ENCODE measurements at regions not wholly inside any gene's neighbourhood (a gene's known extent, or its start where the extent isn't known, plus 50 kb on each side); places are given as distances from the start of the nearest gene placed in this dataset.

GRCh38 chr2:12168354-12168753 lies 421.9 kb downstream of the LPIN1 start:
- in situ Hi-C loops (cut with MboI; ENCODE audit: low sequenced_read_pairs, unreplicated experiment): no loop called here
- DNase-seq (ENCODE audit: low spot score): no peak
- TF ChIP-seq CTCF (IDR thresholded peaks at IDR 0.05; ENCODE audit: borderline replicate concordance, control extremely low read depth, extremely low read depth, insufficient read depth, missing control alignments): no peak

GRCh38 chr2:12168791-12169388 lies 422.5 kb downstream of the LPIN1 start:
- in situ Hi-C loops (cut with MboI; ENCODE audit: low sequenced_read_pairs, unreplicated experiment): no loop called here
- DNase-seq (ENCODE audit: low spot score): no peak
- no peak for TF ChIP-seq CTCF (IDR thresholded peaks at IDR 0.05; ENCODE audit: borderline replicate concordance, control extremely low read depth, extremely low read depth, insufficient read depth, missing control alignments)

- TF ChIP-seq CTCF (IDR thresholded peaks at IDR 0.05; ENCODE audit: borderline replicate concordance, control extremely low read depth, extremely low read depth, insufficient read depth, missing control alignments): no peak
- DNase-seq (ENCODE audit: low spot score): no peak
- in situ Hi-C loops (cut with MboI; ENCODE audit: low sequenced_read_pairs, unreplicated experiment): no loop called here
Observed at GRCh38 chr2:12169721-12170120, 423.3 kb downstream of the LPIN1 start.

GRCh38 chr2:12170121-12170520 lies 423.7 kb downstream of the LPIN1 start:
- in situ Hi-C loops (cut with MboI; ENCODE audit: low sequenced_read_pairs, unreplicated experiment): no loop called here
- TF ChIP-seq CTCF (IDR thresholded peaks at IDR 0.05; ENCODE audit: borderline replicate concordance, control extremely low read depth, extremely low read depth, insufficient read depth, missing control alignments): no peak
- no peak for DNase-seq (ENCODE audit: low spot score)

GRCh38 chr2:12173271-12173942 lies 427.0 kb downstream of the LPIN1 start:
- in situ Hi-C loops (cut with MboI; ENCODE audit: low sequenced_read_pairs, unreplicated experiment): no loop called here
- no peak for DNase-seq (ENCODE audit: low spot score)
- no peak for TF ChIP-seq CTCF (IDR thresholded peaks at IDR 0.05; ENCODE audit: borderline replicate concordance, control extremely low read depth, extremely low read depth, insufficient read depth, missing control alignments)

- no peak for DNase-seq (ENCODE audit: low spot score)
- no peak for TF ChIP-seq CTCF (IDR thresholded peaks at IDR 0.05; ENCODE audit: borderline replicate concordance, control extremely low read depth, extremely low read depth, insufficient read depth, missing control alignments)
- in situ Hi-C loops (cut with MboI; ENCODE audit: low sequenced_read_pairs, unreplicated experiment): no loop called here
Observed at GRCh38 chr2:12173943-12174340, 427.5 kb downstream of the LPIN1 start.

Measured in GM13976 (cell line).